OCI-M1 (cell line): ENCODE measurements at regions not wholly inside any gene's neighbourhood (a gene's known extent, or its start where the extent isn't known, plus 50 kb on each side); places are given as distances from the start of the nearest gene placed in this dataset.
"Not testable (repeated sequence)": the region's sequence is repeated elsewhere in the genome, so short reads cannot be mapped to it uniquely, and the experiment has no call there.

ENCODE experiments used
- DNase-seq: peaks from one replicate; lab custom pipeline; 2025; lab: John Stamatoyannopoulos, UW

- DNase-seq: peak; percentile 40
Observed at GRCh38 chr14:49114161-49114893, 471.9 kb downstream of the RPS29 start.

GRCh38 chr14:49106741-49107667, 479.2 kb downstream of the RPS29 start:
- DNase-seq: no peak

- no peak for DNase-seq
Observed at GRCh38 chr14:49105956-49106355, 480.2 kb downstream of the RPS29 start.

- no peak for DNase-seq
Observed at GRCh38 chr14:49105512-49105911, 480.7 kb downstream of the RPS29 start.

GRCh38 chr14:49092345-49092744, 493.8 kb downstream of the RPS29 start:
- DNase-seq: peak; percentile 6

GRCh38 chr14:49089107-49089506, 497.1 kb downstream of the RPS29 start:
- no peak for DNase-seq

- not testable (repeated sequence) for DNase-seq
Observed at GRCh38 chr14:49073292-49073691, 512.9 kb downstream of the RPS29 start.

- no peak for DNase-seq
Observed at GRCh38 chr14:49058511-49058910, 527.7 kb downstream of the RPS29 start.

GRCh38 chr14:49057838-49058510, 528.2 kb downstream of the RPS29 start:
- no peak for DNase-seq

- DNase-seq: no peak
Observed at GRCh38 chr14:49056021-49056420, 530.2 kb downstream of the RPS29 start.

- DNase-seq: no peak
Observed at GRCh38 chr14:49052521-49052920, 533.7 kb downstream of the RPS29 start.

GRCh38 chr14:49051328-49052060, 534.7 kb downstream of the RPS29 start:
- DNase-seq: no peak

GRCh38 chr14:49050822-49051221, 535.4 kb downstream of the RPS29 start:
- DNase-seq: no peak

GRCh38 chr14:49049711-49050110, 536.5 kb downstream of the RPS29 start:
- DNase-seq: no peak

- DNase-seq: no peak
Observed at GRCh38 chr14:49044981-49045380, 541.2 kb downstream of the RPS29 start.

GRCh38 chr14:49036984-49037516, 549.1 kb downstream of the RPS29 start:
- no peak for DNase-seq

- DNase-seq: no peak
Observed at GRCh38 chr14:49036266-49036665, 549.9 kb downstream of the RPS29 start.

- no peak for DNase-seq
Observed at GRCh38 chr14:49033131-49033530, 553.0 kb downstream of the RPS29 start.

GRCh38 chr14:49031710-49032109, 554.5 kb downstream of the RPS29 start:
- DNase-seq: not testable (repeated sequence)

- DNase-seq: no peak
Observed at GRCh38 chr14:49019467-49020115, 566.6 kb downstream of the RPS29 start.

GRCh38 chr14:49017447-49017846, 568.7 kb downstream of the RPS29 start:
- DNase-seq: no peak
